Vagina (tissue), 2 donors: ENCODE measurements at regions not wholly inside any gene's neighbourhood (a gene's known extent, or its start where the extent isn't known, plus 50 kb on each side); places are given as distances from the start of the nearest gene placed in this dataset.

Experiments used
- CTCF ChIP-seq, 3 experiments: fragments of 450-650 bp in 2 of 3; fragments of 200-600 bp in 1 of 3; sonication (generic) in 1 of 3; IDR thresholded peaks; one replicate each; pipeline ENCODE4 v1.5.1; 2017 to 2019; ENCODE audit warnings: antibody characterized with exemption in 3 of 3, mild to moderate bottlenecking in 2 of 3, moderate library complexity in 2 of 3
- POLR2A ChIP-seq, 2 donors: fragments of 450-650 bp; IDR thresholded peaks; one replicate each; pipeline ENCODE4 v1.6.1; 2017; ENCODE audit warnings: antibody characterized with exemption in 2 of 2, mild to moderate bottlenecking in 2 of 2, moderate library complexity in 2 of 2
- POLR2AphosphoS5 ChIP-seq, 2 donors: sonication (generic); formaldehyde crosslinking; IDR thresholded peaks; one replicate each; pipeline ENCODE4 v1.9.0; 2017; ENCODE audit warnings: antibody characterized with exemption in 2 of 2, mild to moderate bottlenecking in 2 of 2, low read depth in 1 of 2; ENCODE audit not compliant: insufficient read depth in 1 of 2

- TF ChIP-seq CTCF (IDR thresholded peaks at IDR 0.05) = no peak
- TF ChIP-seq POLR2AphosphoS5 (IDR thresholded peaks at IDR 0.05; ENCODE audit: insufficient read depth in 1 of 2, low read depth in 1 of 2) = no peak
- no peak for TF ChIP-seq POLR2A (IDR thresholded peaks at IDR 0.05)
Measured at GRCh38 chr2:53527056-53527455, 240.5 kb upstream of the CHAC2 start.
